ENCODE measurements at regions not wholly inside any gene's neighbourhood (a gene's known extent, or its start where the extent isn't known, plus 50 kb on each side); places are given as distances from the start of the nearest gene placed in this dataset.

GRCh38 chr14:75371297-75371696 is 56.5 kb upstream of the JDP2 start:
- DNase-seq, result no peak

GRCh38 chr14:75372260-75372659 is 55.6 kb upstream of the JDP2 start:
- no peak for DNase-seq

GRCh38 chr14:75373133-75373532 is 54.7 kb upstream of the JDP2 start:
- DNase-seq, result no peak

- no peak for DNase-seq
Measured at GRCh38 chr14:75373616-75374015, 54.2 kb upstream of the JDP2 start.

GRCh38 chr14:75374911-75375310 is 52.9 kb upstream of the JDP2 start:
- no peak for DNase-seq

- no peak for DNase-seq
Measured at GRCh38 chr14:75375983-75376382, 51.8 kb upstream of the JDP2 start.
